ENCODE measurements at regions not wholly inside any gene's neighbourhood (a gene's known extent, or its start where the extent isn't known, plus 50 kb on each side); places are given as distances from the start of the nearest gene placed in this dataset.
"Not testable (repeated sequence)": the region's sequence is repeated elsewhere in the genome, so short reads cannot be mapped to it uniquely, and the experiment has no call there.

DNA sequence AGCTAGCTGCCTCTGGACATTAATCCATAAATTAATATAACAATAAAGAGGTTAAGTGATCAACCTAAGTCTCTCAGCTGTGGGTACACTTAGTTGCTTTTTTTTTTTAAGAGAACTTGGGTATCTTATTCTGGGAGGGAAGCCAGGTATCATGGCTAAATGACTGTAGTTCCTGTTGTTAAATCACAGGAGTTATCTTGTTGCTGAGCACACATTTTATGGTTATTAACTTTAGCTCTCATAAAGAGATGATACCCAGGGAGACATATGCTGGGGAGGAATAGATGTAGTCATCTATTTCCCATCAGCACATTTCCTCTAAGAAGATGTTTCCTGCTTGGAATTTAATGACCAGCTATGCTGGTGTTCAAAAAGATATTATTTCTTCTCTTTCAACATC is 227.8 kb downstream of the PTGER3 start:
- DNase-seq (ENCODE audit: extremely low spot score), result no peak
- CTCF ChIA-PET, result no interaction called here
- POLR2A ChIA-PET, result no interaction called here
- TF ChIP-seq L3MBTL2 (conservative IDR thresholded peaks at IDR 0.05) (no peak), SUZ12 (IDR thresholded peaks at IDR 0.05) (no peak), CTBP1 (IDR thresholded peaks at IDR 0.05; ENCODE audit: borderline replicate concordance) (no peak), FOXA1 (IDR thresholded peaks at IDR 0.05) (no peak), SP1 (IDR thresholded peaks at IDR 0.05) (no peak), ELF4 (IDR thresholded peaks at IDR 0.05) (no peak), ZNF384 (IDR thresholded peaks at IDR 0.05) (no peak), BHLHE40 (IDR thresholded peaks at IDR 0.05; ENCODE audit: borderline replicate concordance) (no peak), NFRKB (IDR thresholded peaks at IDR 0.05) (no peak), LEF1 (IDR thresholded peaks at IDR 0.05; ENCODE audit: borderline replicate concordance) (no peak), TARDBP (IDR thresholded peaks at IDR 0.05) (no peak), ARNT (IDR thresholded peaks at IDR 0.05) (no peak), HDGF (IDR thresholded peaks at IDR 0.05; ENCODE audit: borderline replicate concordance) (no peak)
- TF ChIP-seq, protein P1, sequence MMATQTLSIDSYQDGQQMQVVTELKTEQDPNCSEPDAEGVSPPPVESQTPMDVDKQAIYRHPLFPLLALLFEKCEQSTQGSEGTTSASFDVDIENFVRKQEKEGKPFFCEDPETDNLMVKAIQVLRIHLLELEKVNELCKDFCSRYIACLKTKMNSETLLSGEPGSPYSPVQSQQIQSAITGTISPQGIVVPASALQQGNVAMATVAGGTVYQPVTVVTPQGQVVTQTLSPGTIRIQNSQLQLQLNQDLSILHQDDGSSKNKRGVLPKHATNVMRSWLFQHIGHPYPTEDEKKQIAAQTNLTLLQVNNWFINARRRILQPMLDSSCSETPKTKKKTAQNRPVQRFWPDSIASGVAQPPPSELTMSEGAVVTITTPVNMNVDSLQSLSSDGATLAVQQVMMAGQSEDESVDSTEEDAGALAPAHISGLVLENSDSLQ (IDR thresholded peaks at IDR 0.05), result no peak

DNA sequence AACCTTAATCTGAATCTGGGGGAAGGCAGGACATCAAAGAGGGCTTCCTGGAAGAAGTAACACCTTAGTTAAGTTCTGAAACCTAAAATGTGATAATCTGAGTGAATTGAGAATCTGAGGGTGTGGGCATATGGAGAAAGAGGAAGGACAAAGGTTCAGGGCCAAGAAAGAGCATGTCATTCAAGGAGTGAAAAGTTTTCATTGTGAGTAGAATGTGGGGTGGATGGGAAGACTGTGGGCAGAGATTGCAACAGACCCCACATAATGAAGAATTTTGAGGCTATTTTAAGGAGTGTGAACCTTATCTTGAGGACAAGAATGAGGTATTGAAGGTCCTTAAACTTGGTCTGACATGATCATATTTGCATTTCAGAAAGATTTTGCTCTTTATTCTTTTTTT is 227.2 kb downstream of the PTGER3 start:
- no peak for DNase-seq (ENCODE audit: extremely low spot score)
- ChIA-PET POLR2A (no interaction called here), CTCF (no interaction called here)
- TF ChIP-seq BHLHE40 (IDR thresholded peaks at IDR 0.05; ENCODE audit: borderline replicate concordance), result no peak
- no peak for TF ChIP-seq HDGF (IDR thresholded peaks at IDR 0.05; ENCODE audit: borderline replicate concordance)
- no peak for TF ChIP-seq FOXA1 (IDR thresholded peaks at IDR 0.05)

DNA sequence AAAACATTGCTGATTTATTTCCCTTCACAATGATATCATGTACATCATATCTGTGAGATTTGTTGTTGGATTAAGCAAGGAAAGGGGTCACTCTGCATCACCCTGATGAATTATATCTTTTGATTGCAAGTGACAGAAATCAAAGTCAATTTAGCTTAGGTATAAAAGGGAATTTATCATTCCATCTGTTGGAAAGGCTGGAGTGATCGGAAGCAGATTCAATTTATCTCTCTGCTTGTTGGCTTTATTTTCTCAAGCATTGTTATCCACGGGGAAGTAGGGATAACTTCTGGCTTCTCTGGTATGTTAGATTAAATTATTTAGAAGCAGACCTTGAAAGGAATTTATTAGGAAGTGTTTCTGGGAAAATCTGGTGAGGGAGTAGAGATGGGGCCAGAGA is 226.6 kb downstream of the PTGER3 start:
- TF ChIP-seq FOXA1 (IDR thresholded peaks at IDR 0.05) (no peak), ZNF384 (IDR thresholded peaks at IDR 0.05) (no peak), ARNT (IDR thresholded peaks at IDR 0.05) (no peak), SP1 (IDR thresholded peaks at IDR 0.05) (no peak), LEF1 (IDR thresholded peaks at IDR 0.05; ENCODE audit: borderline replicate concordance) (no peak), HDGF (IDR thresholded peaks at IDR 0.05; ENCODE audit: borderline replicate concordance) (no peak), FOXM1 (IDR thresholded peaks at IDR 0.05; ENCODE audit: borderline replicate concordance) (no peak), NFRKB (IDR thresholded peaks at IDR 0.05) (no peak), BHLHE40 (IDR thresholded peaks at IDR 0.05; ENCODE audit: borderline replicate concordance) (no peak), SUZ12 (IDR thresholded peaks at IDR 0.05) (no peak), FOXK2 (IDR thresholded peaks at IDR 0.05) (no peak), ELF4 (IDR thresholded peaks at IDR 0.05) (no peak), L3MBTL2 (conservative IDR thresholded peaks at IDR 0.05) (no peak), CTBP1 (IDR thresholded peaks at IDR 0.05; ENCODE audit: borderline replicate concordance) (no peak), TARDBP (IDR thresholded peaks at IDR 0.05) (no peak)
- TF ChIP-seq, protein P1 (IDR thresholded peaks at IDR 0.05), result no peak
- ChIA-PET CTCF (no interaction called here), POLR2A (no interaction called here)

DNA sequence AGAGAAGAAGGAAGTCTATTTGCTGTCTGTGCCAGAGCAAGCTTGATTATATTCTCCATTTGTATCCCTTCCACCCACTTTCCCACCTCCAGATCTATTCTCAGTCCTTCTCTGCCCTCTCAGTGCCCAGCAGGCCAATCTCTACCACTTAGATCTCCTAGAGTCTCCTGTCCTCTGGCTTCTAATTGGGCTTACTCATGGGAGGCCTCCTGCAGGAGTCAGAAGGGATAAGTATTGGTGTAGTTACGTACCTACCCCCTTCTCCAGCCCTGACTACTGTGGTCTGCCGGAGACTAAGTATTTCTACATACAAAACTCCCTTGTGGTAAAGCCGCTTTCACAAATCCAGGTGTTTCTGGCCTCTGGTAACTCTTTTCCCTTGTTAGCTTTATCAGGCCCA is 221.2 kb downstream of the PTGER3 start:
- ChIA-PET CTCF (no interaction called here), POLR2A (no interaction called here)
- TF ChIP-seq ARNT (IDR thresholded peaks at IDR 0.05) (no peak), NFRKB (IDR thresholded peaks at IDR 0.05) (no peak), ZNF384 (IDR thresholded peaks at IDR 0.05) (no peak), L3MBTL2 (conservative IDR thresholded peaks at IDR 0.05) (no peak), BHLHE40 (IDR thresholded peaks at IDR 0.05; ENCODE audit: borderline replicate concordance) (no peak), SUZ12 (IDR thresholded peaks at IDR 0.05) (no peak), HDGF (IDR thresholded peaks at IDR 0.05; ENCODE audit: borderline replicate concordance) (no peak), FOXA1 (IDR thresholded peaks at IDR 0.05) (no peak), FOXK2 (IDR thresholded peaks at IDR 0.05) (no peak)
- no peak for DNase-seq (ENCODE audit: extremely low spot score)

More for the DNA sequence above, 226.6 kb downstream of the PTGER3 start:
- DNase-seq (ENCODE audit: extremely low spot score), result no peak

DNA sequence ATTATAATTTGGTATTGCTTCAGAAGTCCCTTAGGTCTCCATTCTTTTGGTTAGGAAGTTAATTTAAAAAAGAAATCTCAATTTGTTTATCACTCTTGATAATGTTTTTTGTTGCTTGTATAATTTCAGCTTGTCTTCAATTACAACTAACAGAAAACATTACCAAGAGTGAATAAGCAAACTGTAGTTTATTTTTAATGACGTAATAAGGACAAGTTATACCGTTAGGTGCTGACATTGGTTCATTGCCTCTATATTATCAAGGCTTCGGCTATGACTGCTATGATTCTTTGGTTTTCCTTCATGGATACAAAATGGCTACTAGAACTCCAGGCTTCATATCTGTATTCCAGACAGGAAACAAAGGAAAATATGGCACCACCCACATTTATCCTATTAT is 220.6 kb downstream of the PTGER3 start:
- ChIA-PET POLR2A (no interaction called here), CTCF (no interaction called here)
- TF ChIP-seq FOXK2 (IDR thresholded peaks at IDR 0.05), result no peak
- no peak for TF ChIP-seq TARDBP (IDR thresholded peaks at IDR 0.05)
- no peak for TF ChIP-seq FOXA1 (IDR thresholded peaks at IDR 0.05)

DNA sequence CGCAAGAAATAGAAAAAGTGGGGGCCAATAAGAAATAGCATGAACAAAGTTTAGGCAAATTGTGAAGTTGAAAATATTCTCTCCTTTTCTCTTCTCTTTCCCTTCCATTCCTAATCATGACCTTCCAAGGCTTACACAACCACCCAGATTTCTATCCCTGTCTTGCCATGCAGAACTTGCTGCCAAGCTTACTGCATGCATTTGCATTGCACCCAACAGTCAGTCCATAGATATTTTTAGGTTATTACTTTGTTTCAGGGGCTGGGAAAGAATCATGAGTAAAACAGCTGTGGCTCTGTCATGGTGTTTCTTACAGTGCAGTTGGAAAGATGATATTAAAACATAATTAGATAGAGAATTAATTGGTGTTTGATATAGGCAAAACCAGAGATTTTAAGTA is 219.4 kb downstream of the PTGER3 start:
- CTCF ChIA-PET, result no interaction called here
- no peak for DNase-seq (ENCODE audit: extremely low spot score)
- POLR2A ChIA-PET, result no interaction called here
- no peak for TF ChIP-seq TARDBP (IDR thresholded peaks at IDR 0.05)
- TF ChIP-seq SUZ12 (IDR thresholded peaks at IDR 0.05), result no peak
- no peak for TF ChIP-seq LEF1 (IDR thresholded peaks at IDR 0.05; ENCODE audit: borderline replicate concordance)
- no peak for TF ChIP-seq L3MBTL2 (conservative IDR thresholded peaks at IDR 0.05)
- TF ChIP-seq ARNT (IDR thresholded peaks at IDR 0.05), result no peak
- TF ChIP-seq CTBP1 (IDR thresholded peaks at IDR 0.05; ENCODE audit: borderline replicate concordance), result no peak
- TF ChIP-seq NFRKB (IDR thresholded peaks at IDR 0.05), result no peak
- TF ChIP-seq SP1 (IDR thresholded peaks at IDR 0.05), result no peak
- TF ChIP-seq FOXK2 (IDR thresholded peaks at IDR 0.05), result no peak
- no peak for TF ChIP-seq ELF4 (IDR thresholded peaks at IDR 0.05)
- TF ChIP-seq FOXA1 (IDR thresholded peaks at IDR 0.05), result no peak
- no peak for TF ChIP-seq ZNF384 (IDR thresholded peaks at IDR 0.05)
- TF ChIP-seq HDGF (IDR thresholded peaks at IDR 0.05; ENCODE audit: borderline replicate concordance), result no peak
- TF ChIP-seq FOXM1 (IDR thresholded peaks at IDR 0.05; ENCODE audit: borderline replicate concordance), result no peak
- TF ChIP-seq, protein P1 (IDR thresholded peaks at IDR 0.05), result no peak
- no peak for TF ChIP-seq BHLHE40 (IDR thresholded peaks at IDR 0.05; ENCODE audit: borderline replicate concordance)

More for the DNA sequence above, 220.6 kb downstream of the PTGER3 start:
- DNase-seq (ENCODE audit: extremely low spot score), result no peak

DNA sequence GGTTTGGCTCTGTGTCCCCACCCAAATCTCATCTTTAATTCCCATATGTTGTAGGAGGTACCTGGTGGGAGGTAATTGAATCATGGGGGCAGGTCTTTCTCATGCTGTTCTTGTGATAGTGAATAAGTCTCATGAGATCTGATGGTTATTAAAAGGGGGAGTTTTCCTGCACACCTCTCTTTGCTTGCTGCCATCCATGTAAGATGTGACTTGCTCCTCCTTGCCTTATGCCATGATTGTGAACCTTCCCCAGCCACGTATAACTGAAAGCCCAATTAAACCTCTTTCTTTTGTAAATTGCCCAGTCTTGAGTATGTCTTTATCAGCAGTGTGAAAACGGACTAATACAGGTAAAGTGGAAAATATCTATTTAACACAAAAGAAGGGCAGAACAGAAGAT is 213.3 kb downstream of the PTGER3 start:
- POLR2A ChIA-PET; DNase-seq (ENCODE audit: extremely low spot score); CTCF ChIA-PET: not testable (repeated sequence)

All from HEK293T (cell line).